ENCODE measurements at regions not wholly inside any gene's neighbourhood (a gene's known extent, or its start where the extent isn't known, plus 50 kb on each side); places are given as distances from the start of the nearest gene placed in this dataset.

- TF ChIP-seq CTCF (IDR thresholded peaks at IDR 0.05) (no peak), POLR2A (IDR thresholded peaks at IDR 0.05) (no peak)
Measured at GRCh38 chr3:127383656-127384179, 95.9 kb upstream of the PRR20G start.

All from ovary (tissue), 3 donors.